GM19023 (cell line): ENCODE measurements at regions not wholly inside any gene's neighbourhood (a gene's known extent, or its start where the extent isn't known, plus 50 kb on each side); places are given as distances from the start of the nearest gene placed in this dataset.

Experiments
- ATAC-seq: cut with Tn5 transposase; IDR thresholded peaks from one replicate; pipeline ENCODE4 v1.9.1; 2021; ENCODE audit warnings: mild to moderate bottlenecking, moderate library complexity; ENCODE audit not compliant: unreplicated experiment

GRCh38 chr6:134744301-134744700 lies 205.6 kb downstream of the ALDH8A1 start:
- ATAC-seq, result no peak

DNA sequence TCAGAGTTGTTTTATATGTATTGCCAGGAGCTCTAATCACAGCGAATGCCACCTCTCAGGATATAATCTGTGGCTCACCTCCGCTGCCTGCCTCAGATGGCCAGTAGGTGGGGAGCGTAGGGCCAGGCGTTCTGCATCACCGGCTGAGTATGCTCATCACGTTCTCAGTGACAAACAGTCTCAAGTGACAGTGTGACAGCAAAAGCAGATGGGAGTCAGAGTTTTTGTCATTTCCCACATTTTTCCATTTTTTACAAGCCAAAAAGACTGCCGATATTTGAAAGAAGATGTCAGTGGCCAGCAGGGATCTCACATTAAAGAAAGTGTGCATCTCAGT lies 208.7 kb downstream of the ALDH8A1 start:
- no peak for ATAC-seq

GRCh38 chr6:134740473-134741199 lies 209.3 kb downstream of the ALDH8A1 start:
- ATAC-seq, result no peak

DNA sequence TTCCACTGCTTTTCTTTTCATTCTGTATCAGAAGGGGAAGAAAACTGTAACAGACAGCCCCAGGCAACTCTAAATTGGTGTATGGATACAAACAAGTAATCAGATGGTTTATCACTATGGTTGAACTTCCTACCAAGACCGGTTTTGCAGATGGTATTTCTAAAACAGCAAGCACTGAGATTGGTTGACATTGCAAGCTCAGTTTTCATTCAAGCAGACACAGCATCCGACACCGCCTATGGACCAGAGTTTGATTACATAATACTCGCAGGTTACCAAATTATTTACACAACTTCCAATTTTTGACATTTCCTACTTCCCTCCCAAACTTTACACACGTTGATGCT lies 209.9 kb downstream of the ALDH8A1 start:
- ATAC-seq, result no peak

DNA sequence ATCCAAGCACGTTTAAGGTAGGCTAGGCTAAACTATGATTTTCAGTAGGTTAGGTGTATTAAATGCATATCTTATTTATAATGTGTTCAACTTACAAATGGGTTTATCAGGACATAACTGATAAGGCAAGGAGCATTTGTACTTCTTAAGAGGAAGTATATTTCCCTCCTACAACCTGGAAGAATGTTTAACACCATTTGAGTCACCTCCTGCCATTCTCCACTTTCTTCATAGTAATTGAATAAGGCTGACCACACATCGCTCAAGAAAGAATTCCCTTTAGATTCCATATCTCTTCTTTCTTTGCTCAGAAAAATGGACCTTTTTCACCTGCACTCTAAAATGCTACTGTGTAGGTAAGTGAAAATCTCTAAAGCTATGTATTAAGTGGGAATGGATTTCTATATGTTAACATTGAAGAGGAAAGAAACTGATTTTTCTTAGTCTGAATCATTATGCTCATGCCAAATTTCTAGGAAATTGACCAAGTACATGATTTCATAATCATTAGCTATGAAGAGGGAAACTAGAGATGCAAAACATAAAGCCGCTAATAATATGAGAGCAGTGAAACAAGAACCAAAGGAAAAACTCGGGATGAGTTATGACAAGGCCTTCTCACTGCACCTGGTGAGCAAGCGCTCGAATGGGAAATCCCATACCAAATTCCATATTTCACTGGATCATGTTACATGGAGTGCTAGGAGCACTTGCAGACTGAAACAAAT lies 210.4 kb downstream of the ALDH8A1 start:
- no peak for ATAC-seq

- ATAC-seq, result no peak
Measured at GRCh38 chr6:134738211-134738885, 211.6 kb downstream of the ALDH8A1 start.

DNA sequence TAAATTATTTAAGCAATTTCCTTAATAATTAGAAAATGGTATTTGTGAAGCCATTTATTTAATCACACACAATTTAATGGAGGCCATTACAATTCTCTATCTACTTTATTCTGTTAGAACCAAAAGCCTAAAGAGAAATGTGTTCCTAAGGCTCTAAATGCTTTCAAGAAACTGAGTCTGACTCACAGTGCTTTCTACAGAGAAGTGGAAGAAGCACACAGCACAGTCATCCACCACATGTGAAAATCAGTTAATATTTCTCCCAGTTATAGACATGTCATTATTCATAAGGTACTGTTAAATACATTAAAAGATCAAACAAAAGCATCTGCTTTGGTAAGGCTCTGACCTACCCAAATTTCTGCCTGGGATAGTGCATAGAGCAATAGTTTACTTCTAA lies 214.4 kb downstream of the ALDH8A1 start:
- no peak for ATAC-seq

DNA sequence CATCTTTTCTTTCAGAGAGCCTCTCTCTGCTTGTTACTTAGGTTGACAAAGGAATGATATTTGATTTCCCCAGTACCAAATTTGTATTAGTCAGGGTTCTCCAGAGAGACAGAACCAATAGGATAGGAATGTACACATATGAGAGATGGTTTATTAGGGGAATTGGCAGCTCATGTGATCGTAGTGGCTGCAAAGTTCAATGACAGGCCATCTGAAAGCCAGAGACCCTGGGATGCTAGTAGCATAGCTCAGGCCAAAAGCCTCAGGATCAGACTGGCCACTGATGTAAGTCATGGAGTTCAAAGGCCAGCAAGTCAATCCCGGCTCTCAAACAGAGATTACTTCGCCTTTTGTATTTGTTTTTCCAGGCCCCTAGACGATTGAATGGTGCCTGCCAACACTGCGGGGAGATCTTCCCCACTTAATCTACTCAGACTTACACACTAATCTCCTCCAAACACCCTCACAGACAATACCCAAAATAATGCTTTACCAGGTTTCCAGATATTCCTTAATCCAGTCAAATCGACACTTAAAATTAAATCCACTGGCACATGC lies 215.5 kb downstream of the ALDH8A1 start:
- no peak for ATAC-seq

- ATAC-seq, result no peak
Measured at GRCh38 chr6:134733801-134734200, 216.1 kb downstream of the ALDH8A1 start.

- no peak for ATAC-seq
Measured at GRCh38 chr6:134732763-134733162, 217.1 kb downstream of the ALDH8A1 start.

DNA sequence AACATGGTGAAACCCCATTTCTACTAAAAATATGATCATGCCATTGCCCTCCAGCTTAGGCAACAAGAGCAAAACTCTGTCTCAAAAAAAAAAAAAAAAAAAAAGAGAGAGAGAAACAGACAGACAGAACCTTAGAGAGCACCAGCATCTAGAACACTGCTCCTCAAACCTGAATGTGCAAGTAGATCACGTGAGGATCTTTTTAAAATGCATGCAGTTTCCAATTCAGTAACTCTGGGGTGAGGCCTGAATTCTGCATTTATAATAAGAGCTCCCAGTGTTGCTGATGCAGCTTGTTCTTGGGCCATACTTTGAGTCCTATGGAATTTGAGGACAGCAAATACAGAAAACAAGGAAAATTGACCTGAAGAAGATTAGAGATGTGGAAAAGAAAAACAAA lies 218.3 kb downstream of the ALDH8A1 start:
- ATAC-seq, result no peak

- no peak for ATAC-seq
Measured at GRCh38 chr6:134730013-134730412, 219.9 kb downstream of the ALDH8A1 start.

- no peak for ATAC-seq
Measured at GRCh38 chr6:134729561-134729960, 220.3 kb downstream of the ALDH8A1 start.

GRCh38 chr6:134727081-134727480 lies 222.8 kb downstream of the ALDH8A1 start:
- no peak for ATAC-seq

- no peak for ATAC-seq
Measured at GRCh38 chr6:134725590-134725989, 224.3 kb downstream of the ALDH8A1 start.

DNA sequence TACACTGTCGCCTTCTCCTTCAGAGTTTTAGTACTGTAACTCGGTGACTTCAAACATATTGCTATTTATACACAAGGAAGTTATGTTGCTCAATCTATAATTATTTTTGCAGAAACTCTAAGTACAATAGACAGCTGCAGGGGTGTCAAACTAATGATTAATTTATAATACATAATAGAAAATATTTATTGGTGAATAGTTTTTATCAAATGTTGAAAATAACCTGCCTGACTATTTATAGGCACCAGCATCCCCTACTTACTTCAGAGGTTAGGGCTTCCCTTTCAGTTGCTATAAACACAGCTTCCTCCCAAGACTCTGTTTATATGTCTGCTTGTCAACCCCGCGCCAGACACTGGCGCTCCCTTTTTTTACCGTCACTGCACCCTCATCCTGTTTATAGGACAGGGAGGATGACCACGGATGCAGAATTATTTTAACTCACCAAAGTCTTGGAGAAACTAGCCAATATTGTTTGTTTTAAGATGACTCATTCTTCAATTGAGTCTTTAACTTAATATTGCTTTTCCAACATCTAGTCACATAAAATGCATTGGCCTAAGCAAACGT lies 225.0 kb downstream of the ALDH8A1 start:
- no peak for ATAC-seq

DNA sequence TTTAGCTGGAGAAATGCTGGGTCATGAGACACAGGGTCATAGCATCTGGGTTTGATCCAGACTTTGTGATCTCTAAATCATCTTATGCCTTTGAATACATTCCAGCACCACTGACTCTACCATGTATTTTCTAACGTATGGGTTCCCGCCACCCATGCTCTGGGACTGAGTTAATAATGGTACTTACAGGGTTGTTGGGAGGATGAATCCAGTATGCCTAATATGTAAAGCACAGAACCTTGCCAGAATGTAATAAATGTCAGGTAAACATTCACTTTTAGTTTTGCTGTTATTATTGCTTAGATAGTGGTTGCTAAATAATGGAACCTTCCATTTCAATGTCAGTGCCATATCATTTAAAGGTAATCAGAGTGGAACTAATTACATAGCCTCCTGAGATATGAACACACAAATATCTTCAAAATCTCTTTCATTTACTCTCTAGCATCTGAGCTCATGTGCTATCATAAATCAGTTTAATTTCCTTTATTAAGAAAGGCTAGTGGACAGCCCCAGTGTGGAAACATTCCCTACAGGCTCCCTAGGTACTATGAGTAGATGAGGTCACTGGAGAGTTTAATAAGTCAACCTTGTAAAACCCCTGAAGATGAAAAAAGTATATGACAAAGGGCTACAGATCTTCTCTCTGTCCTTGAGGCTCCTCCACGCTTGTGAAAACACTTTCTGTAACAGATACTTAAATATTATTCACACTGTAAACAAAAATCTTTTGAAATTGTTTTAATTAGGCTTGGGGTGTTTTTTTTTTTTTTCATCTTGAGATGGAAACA lies 226.6 kb downstream of the ALDH8A1 start:
- no peak for ATAC-seq

- ATAC-seq, result no peak
Measured at GRCh38 chr6:134722200-134722870, 227.6 kb downstream of the ALDH8A1 start.

DNA sequence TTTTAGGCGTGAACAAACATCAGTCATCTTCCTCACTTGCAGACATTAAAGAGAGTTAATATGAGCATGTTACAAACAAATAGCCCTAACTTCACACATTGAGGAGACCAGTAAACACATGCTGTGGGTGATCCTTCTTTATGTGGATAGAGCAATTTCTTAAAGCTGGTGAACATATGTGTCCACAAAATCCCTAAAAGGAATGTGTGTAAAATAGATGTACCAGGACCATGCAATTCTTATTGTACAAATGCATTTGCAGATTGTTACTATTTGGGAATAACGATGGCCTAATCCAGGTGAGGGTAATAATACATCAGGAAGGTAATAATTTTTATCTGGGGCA lies 228.9 kb downstream of the ALDH8A1 start:
- no peak for ATAC-seq

DNA sequence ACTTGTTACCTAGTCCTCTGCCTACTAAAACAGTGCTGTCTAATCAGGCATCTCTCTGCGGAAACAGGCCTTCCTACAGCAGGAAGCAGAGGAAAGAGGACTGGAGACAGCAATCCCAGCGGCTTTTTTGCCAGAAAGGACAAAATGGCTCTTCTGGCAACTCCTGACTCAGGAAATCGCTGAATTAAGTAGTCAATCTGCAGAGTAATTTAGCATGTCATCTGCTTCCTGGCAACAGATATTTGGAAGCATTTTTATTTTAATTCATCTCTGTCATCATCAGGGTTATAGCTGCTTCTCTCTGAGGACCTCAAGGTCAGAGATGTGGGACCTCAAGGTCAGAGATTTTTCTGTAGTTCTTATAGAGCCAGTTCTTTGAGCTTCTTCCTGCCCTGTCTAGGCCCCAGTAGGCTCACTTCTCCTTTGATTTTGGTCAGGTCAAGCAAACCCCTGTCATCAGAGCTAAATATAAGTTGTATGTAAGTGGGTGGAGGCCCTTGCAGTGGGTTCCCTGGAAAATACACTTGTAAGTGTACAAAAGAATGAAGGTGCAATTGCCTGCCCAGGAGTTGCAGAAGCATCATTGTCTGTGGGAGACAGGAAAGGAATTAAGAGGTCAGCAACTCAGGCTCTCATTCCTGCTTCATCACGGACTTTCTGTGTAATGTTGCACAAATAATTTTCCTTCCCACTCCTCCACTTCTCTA lies 229.4 kb downstream of the ALDH8A1 start:
- no peak for ATAC-seq
